ENCODE measurements at regions not wholly inside any gene's neighbourhood (a gene's known extent, or its start where the extent isn't known, plus 50 kb on each side); places are given as distances from the start of the nearest gene placed in this dataset.

DNA sequence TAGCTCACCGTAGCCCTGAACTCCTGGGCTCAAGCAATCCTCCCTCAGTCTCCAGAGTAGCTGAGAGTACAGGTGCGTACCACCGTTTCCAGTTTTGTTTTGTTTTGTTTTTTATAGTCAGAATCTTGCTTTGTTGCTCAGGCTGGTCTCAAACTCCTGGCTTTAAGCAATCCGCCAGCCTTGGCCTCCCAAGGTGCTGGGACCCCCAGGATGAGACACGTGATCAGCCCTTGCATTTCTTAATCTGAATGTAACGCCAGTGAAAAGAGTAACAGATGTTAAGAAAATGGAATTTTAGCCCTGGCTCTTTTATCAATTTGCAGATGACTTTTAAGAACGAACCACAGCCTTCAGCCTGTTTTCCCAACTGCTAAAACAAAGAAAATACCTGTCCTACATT lies 451.3 kb downstream of the SHQ1 start:
- Mint-ChIP-seq H3K4me1 (peaks cover 44% of the 10 kb centered on the region), H3K9me3 (peaks cover 2% of the 10 kb centered on the region), H3K27ac (no peak overlapping the region), H3K4me3 (no peak overlapping the region), H3K36me3 (peaks cover 25% of the 10 kb centered on the region), H3K27me3 (no peaks in the 10 kb centered on the region)
- no peak for DNase-seq

DNA sequence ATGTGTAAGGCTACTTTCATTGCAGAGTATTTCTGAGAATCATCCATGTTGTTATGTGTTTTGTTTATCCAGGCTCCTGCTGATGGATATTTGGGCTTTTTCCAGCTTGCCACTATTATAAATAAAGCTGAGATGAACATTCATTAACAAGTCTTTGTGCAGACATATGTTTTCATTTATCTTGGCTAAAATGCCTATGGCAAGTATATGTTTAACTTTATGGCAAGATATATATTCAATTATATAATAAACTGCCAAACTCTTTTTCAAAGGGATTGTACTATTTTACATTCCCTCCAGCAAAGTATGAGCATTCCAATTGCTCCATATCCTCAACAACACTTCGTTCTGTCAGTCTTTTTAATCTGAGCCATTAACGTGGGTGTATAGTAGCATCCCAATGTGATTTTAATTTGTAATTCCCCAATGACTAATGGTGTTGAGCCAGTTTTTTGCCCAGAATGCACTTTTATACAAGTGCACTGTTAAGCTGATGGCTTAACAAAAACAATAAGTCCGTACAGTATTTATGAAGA lies 452.4 kb downstream of the SHQ1 start:
- Mint-ChIP-seq H3K27me3 (no peaks in the 10 kb centered on the region), H3K27ac (no peak overlapping the region), H3K9me3 (peaks cover 2% of the 10 kb centered on the region), H3K4me3 (no peak overlapping the region), H3K36me3 (peaks cover 19% of the 10 kb centered on the region), H3K4me1 (peaks cover 44% of the 10 kb centered on the region)
- no peak for DNase-seq

DNA sequence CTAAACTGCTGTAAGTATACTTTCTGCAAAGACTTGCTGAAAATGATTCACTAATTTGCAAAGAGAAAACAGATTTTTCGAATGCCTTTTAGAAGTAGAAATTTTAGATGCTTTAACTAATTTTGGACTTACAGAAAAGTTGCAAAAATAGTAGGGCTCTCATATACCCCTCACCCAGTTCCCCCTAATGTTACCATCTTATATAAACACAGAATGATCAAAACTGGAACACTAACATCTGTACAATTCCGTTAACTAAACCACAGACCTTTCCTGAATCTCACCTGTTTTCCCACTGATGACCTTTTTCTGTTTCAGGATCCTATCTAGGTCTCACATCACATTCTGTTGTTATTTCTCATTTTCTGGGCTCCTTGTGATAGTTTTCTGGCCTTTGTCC lies 454.8 kb downstream of the SHQ1 start:
- Mint-ChIP-seq H3K36me3 (peaks cover 9% of the 10 kb centered on the region), H3K27me3 (no peaks in the 10 kb centered on the region), H3K9me3 (no peaks in the 10 kb centered on the region), H3K27ac (no peak overlapping the region), H3K4me3 (no peak overlapping the region), H3K4me1 (peaks cover 44% of the 10 kb centered on the region)
- DNase-seq = no peak

DNA sequence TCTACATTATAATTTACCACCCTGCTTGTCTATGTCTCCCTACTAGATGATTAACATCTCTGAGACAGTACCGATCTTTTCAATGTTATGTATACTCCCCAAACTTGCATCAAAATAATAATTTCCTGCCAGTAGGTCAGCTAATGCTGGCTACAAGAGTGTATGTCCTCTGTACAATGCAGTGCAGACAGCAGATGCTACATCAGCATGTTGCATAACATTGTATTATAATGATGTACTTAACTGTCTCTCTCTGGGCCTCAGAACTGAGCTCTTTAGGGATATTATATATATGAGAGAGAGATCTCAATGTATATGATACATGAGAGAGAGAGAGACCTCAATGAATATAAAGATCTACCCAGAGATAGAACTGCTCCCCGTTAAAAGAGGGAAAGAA lies 456.6 kb downstream of the SHQ1 start:
- Mint-ChIP-seq H3K36me3 (peaks cover 15% of the 10 kb centered on the region), H3K4me1 (peaks cover 46% of the 10 kb centered on the region), H3K27me3 (no peaks in the 10 kb centered on the region), H3K4me3 (no peak overlapping the region), H3K27ac (no peak overlapping the region), H3K9me3 (no peaks in the 10 kb centered on the region)
- no peak for DNase-seq

DNA sequence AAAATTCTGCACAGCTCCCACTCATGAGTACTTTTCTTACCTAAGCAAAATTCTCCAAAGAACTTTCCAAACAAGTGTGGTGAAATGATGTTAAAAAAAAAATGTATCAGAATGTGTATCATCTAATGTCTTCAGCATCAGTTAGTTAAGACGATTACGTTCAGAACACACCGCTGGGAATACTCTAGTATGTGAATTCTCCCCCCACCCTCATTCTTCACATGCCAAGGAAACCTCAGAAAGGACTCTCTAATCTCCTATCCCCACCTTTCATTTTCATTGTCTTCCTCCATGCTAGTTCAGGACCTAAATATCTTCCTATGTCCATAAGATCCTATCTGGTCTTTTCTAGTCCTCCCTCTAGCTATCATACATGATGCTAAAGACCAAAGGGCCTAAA lies 457.4 kb downstream of the SHQ1 start:
- Mint-ChIP-seq H3K4me3 (no peak overlapping the region), H3K4me1 (peaks cover 47% of the 10 kb centered on the region), H3K27ac (no peak overlapping the region), H3K27me3 (no peaks in the 10 kb centered on the region), H3K36me3 (peaks cover 19% of the 10 kb centered on the region), H3K9me3 (no peaks in the 10 kb centered on the region)
- no peak for DNase-seq

DNA sequence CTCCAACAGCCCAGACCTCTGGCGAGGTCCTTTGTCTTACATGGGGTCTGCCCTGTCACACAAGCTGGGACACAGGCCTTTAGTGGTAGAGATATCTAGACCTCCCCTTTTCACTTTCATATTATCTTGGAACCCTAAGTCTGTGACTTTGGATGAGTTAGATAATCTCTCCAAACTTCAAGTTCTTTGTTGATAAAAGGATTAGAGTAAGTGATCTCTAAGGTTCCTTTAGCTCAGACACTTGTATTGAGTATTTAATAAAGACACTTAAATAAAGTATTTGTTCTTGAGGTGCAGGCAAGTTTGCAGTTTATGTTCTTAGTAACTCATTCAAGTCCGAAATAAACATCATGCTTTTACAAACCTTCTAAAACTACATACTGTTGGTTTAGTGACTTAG lies 459.6 kb downstream of the SHQ1 start:
- DNase-seq = no peak
- Mint-ChIP-seq H3K27ac (no peak overlapping the region), H3K4me3 (no peak overlapping the region), H3K27me3 (no peaks in the 10 kb centered on the region), H3K36me3 (peaks cover 24% of the 10 kb centered on the region), H3K4me1 (peaks cover 52% of the 10 kb centered on the region), H3K9me3 (no peaks in the 10 kb centered on the region)

DNA sequence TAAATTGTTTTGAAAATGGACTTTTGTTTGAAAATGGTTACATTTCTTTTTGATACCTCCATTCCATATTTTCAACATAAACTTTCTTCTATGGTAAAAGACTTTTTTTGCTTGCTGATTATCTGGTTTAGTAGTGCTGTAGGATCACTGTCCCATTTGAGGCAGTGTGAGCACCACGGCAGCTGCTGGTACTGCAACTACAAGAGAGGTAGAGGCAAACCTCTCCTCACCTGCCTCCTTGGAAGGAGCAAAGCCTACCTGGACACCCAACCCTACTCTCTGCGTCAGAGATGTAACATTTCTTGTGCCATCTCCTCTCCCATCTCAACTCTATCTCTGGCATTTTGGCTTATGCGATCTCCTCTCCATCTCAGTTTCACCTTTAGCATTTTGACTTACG lies 460.1 kb downstream of the SHQ1 start:
- no peak overlapping the region for H3K4me3 Mint-ChIP-seq
- peaks cover 53% of the 10 kb centered on the region for H3K4me1 Mint-ChIP-seq

DNA sequence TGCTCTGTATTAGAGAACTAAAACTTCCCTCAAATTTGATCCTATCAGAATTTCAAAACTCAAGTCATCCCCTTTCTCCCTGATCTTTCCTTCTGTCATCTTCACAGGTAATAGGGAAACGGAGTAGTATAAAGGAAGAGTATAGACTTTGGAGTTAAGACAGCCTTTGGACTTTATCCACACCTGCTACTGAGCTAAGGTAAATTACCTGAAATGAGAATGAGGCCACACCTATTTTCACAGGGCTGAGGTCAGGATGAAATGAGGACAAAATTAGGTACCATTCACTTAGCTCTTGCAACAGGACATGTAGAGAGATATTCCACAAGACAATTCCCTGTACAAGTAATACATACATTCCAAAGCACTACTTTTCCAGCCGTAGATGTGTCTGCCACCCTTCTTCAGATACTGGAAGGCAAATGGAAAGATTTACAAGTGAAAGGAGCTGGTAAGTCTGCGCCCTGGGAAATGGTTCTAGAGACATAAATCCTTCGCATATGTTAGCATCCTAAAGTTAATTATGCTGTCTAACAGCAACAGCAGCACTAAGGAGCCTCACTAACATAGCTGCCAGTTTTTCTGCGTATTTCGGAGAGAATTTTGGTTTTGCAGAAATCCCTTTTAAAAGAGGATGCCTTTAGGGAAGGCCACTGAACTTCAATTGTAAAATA lies 461.8 kb downstream of the SHQ1 start:
- DNase-seq = no peak
- Mint-ChIP-seq H3K36me3 (peaks cover 24% of the 10 kb centered on the region), H3K4me3 (no peak overlapping the region), H3K27ac (no peak overlapping the region), H3K4me1 (peaks cover 68% of the 10 kb centered on the region), H3K27me3 (no peaks in the 10 kb centered on the region), H3K9me3 (no peaks in the 10 kb centered on the region)

More for the DNA sequence above, 460.1 kb downstream of the SHQ1 start:
- Mint-ChIP-seq H3K27me3 (no peaks in the 10 kb centered on the region), H3K9me3 (no peaks in the 10 kb centered on the region), H3K27ac (no peak overlapping the region), H3K36me3 (peaks cover 21% of the 10 kb centered on the region)
- DNase-seq = no peak

DNA sequence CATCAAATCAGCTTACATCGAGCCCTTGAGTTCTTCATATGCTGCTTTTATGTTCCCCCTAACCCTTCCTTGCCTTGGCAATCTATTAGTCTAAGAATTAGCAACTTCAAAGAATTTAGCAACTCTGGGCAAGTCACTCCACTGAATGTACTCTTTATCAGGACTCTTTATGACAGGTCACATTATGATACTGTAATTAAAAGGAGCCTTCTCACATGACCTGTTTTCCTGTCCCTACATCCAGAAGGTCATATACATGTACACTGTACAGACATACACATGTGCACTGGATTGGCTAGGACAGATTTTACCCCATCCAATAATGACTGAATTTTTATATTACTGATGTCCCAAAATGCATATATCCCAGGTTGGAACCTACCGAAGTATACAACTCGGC lies 463.1 kb downstream of the SHQ1 start:
- no peak for DNase-seq
- Mint-ChIP-seq H3K4me3 (no peak overlapping the region), H3K27me3 (no peaks in the 10 kb centered on the region), H3K36me3 (peaks cover 24% of the 10 kb centered on the region), H3K4me1 (peaks cover 75% of the 10 kb centered on the region), H3K27ac (no peak overlapping the region), H3K9me3 (no peaks in the 10 kb centered on the region)

DNA sequence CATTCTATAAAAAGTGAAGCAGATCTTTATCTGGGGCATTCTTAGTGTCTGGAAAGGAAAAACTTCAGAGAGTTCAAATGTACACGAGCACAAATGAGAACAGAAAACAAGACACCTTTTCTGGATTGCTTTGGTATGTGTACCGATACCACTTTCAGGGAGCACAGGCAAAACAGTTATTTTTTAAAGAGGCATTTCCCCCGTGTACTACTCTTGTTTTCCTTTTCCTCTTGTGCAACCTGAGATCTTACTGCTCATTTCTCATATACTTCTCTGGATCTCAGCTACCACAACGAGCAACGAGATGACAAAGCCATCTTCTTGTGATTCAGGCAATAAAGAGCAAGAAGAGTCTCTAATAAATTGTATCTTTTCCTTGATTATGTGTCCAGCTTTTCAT lies 463.6 kb downstream of the SHQ1 start:
- DNase-seq = no peak
- Mint-ChIP-seq H3K27me3 (no peaks in the 10 kb centered on the region), H3K36me3 (peaks cover 24% of the 10 kb centered on the region), H3K4me3 (no peak overlapping the region), H3K9me3 (no peaks in the 10 kb centered on the region), H3K4me1 (peaks cover 75% of the 10 kb centered on the region), H3K27ac (no peak overlapping the region)

DNA sequence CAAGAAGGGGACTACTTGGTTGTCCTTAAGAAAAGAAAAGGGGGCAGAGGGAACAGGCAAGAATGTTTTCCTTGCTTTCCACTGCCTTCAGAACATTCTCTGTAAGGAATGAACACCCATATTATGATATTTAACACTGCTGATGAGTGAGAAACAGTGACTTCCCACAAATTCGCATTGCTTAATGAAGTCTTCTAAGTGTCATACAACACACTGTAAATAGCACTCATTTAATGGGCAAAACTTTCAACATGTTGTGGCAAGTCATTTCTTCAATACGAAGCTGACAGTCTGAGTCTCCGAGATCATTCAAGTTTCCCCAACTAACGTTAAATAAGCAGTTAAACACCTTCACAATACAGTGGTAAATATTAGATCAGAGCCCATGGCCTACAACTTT lies 464.4 kb downstream of the SHQ1 start:
- peaks cover 25% of the 10 kb centered on the region for H3K36me3 Mint-ChIP-seq
- no peak overlapping the region for H3K4me3 Mint-ChIP-seq
- no peak for DNase-seq
- no peaks in the 10 kb centered on the region for H3K27me3 Mint-ChIP-seq
- H3K4me1 Mint-ChIP-seq = peaks cover 75% of the 10 kb centered on the region
- H3K27ac Mint-ChIP-seq = no peak overlapping the region
- H3K9me3 Mint-ChIP-seq = no peaks in the 10 kb centered on the region

DNA sequence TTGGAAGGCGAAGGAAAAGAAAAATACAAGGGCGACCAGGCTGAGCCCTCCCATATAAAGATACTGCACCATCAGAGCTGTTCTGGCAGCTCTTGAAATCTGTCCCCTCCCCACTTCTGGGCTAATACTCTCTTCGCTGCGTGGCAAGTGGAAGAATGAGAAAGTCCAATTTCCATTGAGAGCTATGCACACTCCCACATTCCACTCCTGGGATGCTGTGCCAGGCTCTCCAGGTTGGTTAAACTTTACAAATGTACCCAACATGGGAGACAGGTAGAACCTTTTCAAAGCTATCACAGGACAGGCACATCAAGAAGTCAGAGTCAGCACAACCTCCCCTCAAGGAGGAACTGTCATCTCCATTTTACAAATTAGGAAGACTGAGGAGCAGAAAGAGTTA lies 465.0 kb downstream of the SHQ1 start:
- DNase-seq = no peak
- Mint-ChIP-seq H3K4me3 (no peak overlapping the region), H3K36me3 (peaks cover 29% of the 10 kb centered on the region), H3K4me1 (peaks cover 75% of the 10 kb centered on the region), H3K27me3 (no peaks in the 10 kb centered on the region), H3K27ac (no peak overlapping the region), H3K9me3 (no peaks in the 10 kb centered on the region)

DNA sequence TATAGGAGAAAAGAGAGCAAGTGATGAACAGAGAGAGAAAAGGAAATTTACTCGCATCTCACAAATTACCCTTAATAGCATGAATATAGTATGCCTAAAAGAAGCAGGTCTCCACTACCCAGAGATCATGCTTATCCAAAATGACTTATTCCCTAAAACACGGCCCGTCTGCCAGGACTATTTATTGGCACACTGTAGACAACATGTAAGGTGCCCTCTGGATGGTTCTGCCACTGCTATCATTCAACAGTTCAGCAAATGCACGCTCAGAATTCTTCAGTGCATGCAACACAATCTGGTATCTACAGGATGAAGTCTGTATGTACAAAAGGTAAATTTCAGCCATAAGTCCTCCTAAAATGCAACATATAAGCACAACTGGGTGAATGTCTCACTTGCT lies 465.8 kb downstream of the SHQ1 start:
- H3K36me3 Mint-ChIP-seq = peaks cover 28% of the 10 kb centered on the region
- no peak overlapping the region for H3K27ac Mint-ChIP-seq
- DNase-seq = no peak
- no peaks in the 10 kb centered on the region for H3K9me3 Mint-ChIP-seq
- no peaks in the 10 kb centered on the region for H3K27me3 Mint-ChIP-seq
- H3K4me1 Mint-ChIP-seq = peaks cover 69% of the 10 kb centered on the region
- no peak overlapping the region for H3K4me3 Mint-ChIP-seq

DNA sequence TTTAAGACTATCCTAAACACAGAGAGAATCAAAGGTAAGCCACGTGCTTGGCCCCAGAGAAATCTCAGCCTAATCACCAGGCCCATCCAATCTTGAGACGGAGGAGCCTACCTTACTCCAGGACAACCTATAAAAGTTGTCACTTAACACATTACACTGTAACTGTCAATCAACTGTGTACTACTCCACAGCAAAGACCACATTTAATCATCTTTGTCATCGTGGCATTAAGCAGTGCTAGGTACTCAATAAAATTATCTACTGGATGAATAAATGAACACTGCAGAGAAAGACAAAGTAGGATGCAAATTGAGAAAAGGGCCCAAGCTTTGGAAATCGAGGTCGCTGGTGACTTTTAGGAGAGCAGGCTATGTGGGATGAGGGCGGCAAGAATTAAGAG lies 466.7 kb downstream of the SHQ1 start:
- Mint-ChIP-seq H3K36me3 (peaks cover 32% of the 10 kb centered on the region), H3K27ac (no peak overlapping the region), H3K4me1 (peaks cover 72% of the 10 kb centered on the region), H3K27me3 (no peaks in the 10 kb centered on the region), H3K4me3 (no peak overlapping the region), H3K9me3 (no peaks in the 10 kb centered on the region)
- no peak for DNase-seq

DNA sequence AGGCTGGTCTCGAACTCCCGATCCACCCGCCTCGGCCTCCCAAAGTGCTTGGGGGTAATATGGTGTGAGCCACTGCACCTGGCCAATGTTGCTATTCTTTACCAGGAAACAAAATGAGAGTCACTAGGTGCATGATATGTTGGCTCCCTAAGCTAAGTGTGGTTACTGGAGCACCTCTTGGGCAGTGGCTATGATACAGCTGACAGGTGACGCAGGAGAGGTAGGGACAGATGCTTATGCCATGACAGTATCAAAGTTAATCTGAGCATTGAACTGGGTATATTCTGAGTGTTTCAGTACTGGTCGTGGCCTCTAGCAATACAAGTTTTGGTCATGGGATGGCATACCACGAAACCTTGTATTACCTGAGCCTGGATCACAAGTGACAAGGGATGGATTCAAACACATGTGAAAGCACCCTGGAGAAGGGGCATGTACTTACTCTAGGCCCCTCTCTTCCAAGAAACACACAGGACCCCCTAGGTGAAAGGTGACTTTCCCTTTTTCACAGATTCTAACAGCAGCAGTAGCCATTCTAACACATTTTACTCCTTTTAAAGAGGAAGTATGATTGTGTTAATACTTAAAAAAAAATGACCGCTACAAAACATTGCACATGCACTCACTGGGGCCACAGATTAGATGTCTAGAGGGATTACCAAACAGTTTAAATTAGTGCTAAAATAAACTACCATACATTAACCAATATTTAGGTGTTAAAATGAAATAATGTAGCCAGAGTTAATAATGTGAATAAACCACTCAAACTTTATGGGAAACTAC lies 467.3 kb downstream of the SHQ1 start:
- Mint-ChIP-seq H3K27me3 (no peaks in the 10 kb centered on the region), H3K27ac (no peak overlapping the region), H3K36me3 (peaks cover 28% of the 10 kb centered on the region), H3K4me3 (no peak overlapping the region), H3K9me3 (no peaks in the 10 kb centered on the region), H3K4me1 (peaks cover 71% of the 10 kb centered on the region)
- DNase-seq = no peak

DNA sequence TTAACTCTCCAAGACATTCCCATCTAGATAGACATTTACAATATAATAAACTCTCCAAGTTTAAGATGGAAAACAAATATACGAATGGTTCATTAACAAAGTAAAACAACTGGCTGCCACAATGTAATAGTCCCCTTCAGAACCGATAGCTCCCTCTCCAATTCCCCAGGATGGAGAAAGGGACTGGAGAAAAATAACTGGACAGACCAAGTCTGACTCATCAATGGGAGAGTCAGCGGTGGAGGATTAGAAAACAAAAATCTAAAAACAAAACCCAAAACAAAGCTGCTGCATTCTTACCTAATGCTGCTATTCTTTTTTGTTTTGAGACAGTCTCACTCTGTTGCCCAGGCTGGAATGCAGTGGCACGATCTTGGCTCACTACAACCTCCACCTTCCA lies 468.1 kb downstream of the SHQ1 start:
- no peaks in the 10 kb centered on the region for H3K9me3 Mint-ChIP-seq
- H3K27ac Mint-ChIP-seq = no peak overlapping the region
- no peak for DNase-seq
- no peak overlapping the region for H3K4me3 Mint-ChIP-seq
- no peaks in the 10 kb centered on the region for H3K27me3 Mint-ChIP-seq
- H3K36me3 Mint-ChIP-seq = peaks cover 28% of the 10 kb centered on the region
- H3K4me1 Mint-ChIP-seq = peaks cover 75% of the 10 kb centered on the region

All from activated naive CD8-positive, alpha-beta T cell treated with anti-CD3 and anti-CD28 coated beads for 36 hours (primary cell).